ENCODE measurements at regions not wholly inside any gene's neighbourhood (a gene's known extent, or its start where the extent isn't known, plus 50 kb on each side); places are given as distances from the start of the nearest gene placed in this dataset.

DNA sequence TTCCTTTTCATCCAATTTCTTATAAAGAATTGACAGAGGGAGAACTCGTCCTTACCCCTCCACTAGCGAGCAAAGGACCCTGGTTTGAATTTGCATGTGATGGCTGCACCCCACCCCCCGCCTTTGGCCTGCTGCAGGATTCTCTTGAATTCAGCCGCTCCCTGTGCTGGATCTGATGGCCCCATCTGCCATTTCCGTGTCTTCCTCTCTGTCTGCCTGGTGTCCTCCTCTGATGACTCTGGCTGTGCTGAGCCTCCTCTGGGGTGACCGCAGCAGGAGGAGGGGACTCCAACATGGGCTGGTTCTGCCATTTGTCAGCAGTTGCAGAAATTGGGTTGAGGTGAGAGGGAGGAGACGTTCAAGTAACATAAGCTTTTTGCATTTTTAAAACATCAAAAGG, 188.8 kb downstream of the DLL1 start:
- TF ChIP-seq CTCF (IDR thresholded peaks at IDR 0.05; ENCODE audit: poor library complexity), result no peak
- no peak for TF ChIP-seq EZH2 (IDR thresholded peaks at IDR 0.05; ENCODE audit: borderline replicate concordance)
- TF ChIP-seq EZH2phosphoT487 (IDR thresholded peaks at IDR 0.05; ENCODE audit: low read depth, severe bottlenecking, unreplicated experiment), result no peak
